ENCODE measurements at regions not wholly inside any gene's neighbourhood (a gene's known extent, or its start where the extent isn't known, plus 50 kb on each side); places are given as distances from the start of the nearest gene placed in this dataset.

DNA sequence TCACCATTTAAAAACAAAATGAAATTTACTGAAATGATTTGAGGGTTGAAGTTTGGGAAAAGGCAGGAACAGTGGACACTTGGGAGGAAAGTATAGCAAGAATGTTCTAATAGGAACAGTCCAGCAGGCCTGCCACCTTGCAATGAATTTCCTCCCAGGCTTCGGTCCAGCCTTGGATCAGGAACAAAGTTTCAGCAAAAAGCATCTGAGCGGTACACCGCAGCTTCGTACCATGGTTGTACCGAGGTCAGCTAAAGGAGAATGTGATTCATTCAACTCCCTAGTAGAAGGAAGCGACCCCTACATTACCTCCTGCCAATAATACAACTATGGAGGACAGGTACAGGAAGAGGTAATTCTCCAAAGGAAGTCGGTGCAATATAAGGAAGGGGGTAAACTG lies 111.4 kb downstream of the ENC1 start:
- TF ChIP-seq REST (IDR thresholded peaks at IDR 0.05; ENCODE audit: low read depth) (no peak), CEBPB (IDR thresholded peaks at IDR 0.05) (no peak), YY1 (IDR thresholded peaks at IDR 0.05; ENCODE audit: low read depth) (no peak), EP300 (IDR thresholded peaks at IDR 0.05; ENCODE audit: borderline replicate concordance) (no peak), TEAD4 (IDR thresholded peaks at IDR 0.05) (no peak)
